ENCODE measurements at regions not wholly inside any gene's neighbourhood (a gene's known extent, or its start where the extent isn't known, plus 50 kb on each side); places are given as distances from the start of the nearest gene placed in this dataset.

DNA sequence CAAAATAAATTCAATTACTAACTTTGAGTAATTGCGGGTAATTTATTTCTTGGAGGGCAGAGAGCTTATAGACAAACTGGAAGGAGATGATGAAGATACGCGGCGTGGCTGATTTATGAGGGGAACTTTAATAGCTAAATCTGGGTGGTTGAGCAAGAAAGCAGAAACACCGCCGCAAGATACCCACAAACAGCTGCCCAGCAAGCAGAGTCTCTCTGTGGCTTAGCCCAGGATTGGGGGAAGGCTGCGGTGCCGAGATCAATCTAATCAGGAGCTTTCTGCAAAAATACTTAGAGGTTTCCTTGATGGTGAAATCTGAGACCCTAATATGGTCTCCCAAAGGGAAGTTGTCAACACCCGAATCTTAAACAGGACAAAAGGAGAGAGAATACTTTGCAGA is 94.9 kb upstream of the MGMT start:
- Mint-ChIP-seq H3K4me1 (ENCODE audit: low read depth, unreplicated experiment) (peaks cover 4% of the 10 kb centered on the region), H3K36me3 (ENCODE audit: unreplicated experiment) (peaks cover 4% of the 10 kb centered on the region), H3K27me3 (ENCODE audit: unreplicated experiment) (peaks cover 1% of the 10 kb centered on the region), H3K27ac (ENCODE audit: unreplicated experiment) (no peak overlapping the region), H3K4me3 (ENCODE audit: unreplicated experiment) (no peak overlapping the region), H3K9me3 (ENCODE audit: unreplicated experiment) (no peaks in the 10 kb centered on the region)
- TF ChIP-seq, protein P1, sequence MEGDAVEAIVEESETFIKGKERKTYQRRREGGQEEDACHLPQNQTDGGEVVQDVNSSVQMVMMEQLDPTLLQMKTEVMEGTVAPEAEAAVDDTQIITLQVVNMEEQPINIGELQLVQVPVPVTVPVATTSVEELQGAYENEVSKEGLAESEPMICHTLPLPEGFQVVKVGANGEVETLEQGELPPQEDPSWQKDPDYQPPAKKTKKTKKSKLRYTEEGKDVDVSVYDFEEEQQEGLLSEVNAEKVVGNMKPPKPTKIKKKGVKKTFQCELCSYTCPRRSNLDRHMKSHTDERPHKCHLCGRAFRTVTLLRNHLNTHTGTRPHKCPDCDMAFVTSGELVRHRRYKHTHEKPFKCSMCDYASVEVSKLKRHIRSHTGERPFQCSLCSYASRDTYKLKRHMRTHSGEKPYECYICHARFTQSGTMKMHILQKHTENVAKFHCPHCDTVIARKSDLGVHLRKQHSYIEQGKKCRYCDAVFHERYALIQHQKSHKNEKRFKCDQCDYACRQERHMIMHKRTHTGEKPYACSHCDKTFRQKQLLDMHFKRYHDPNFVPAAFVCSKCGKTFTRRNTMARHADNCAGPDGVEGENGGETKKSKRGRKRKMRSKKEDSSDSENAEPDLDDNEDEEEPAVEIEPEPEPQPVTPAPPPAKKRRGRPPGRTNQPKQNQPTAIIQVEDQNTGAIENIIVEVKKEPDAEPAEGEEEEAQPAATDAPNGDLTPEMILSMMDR (IDR thresholded peaks at IDR 0.05; ENCODE audit: partially characterized antibody, unreplicated experiment): no peak
- DNase-seq: no peak

DNA sequence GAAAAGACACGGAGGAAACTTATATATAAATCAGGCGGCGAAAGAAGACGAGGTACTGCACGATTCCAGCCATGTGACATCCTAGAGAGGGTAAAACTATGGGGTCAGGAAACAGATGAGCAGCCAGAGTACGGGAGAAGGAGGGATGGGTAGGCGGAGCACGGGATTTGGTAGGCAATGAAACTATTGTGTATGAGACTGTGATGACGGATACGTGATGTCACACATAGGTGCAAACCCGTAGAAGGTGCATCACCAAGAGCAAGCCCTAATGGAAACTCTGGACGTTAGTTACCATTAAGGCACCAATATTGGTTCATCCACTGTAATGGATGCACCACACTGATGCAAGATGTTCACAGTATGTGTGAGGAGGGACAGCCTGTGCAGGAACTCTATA is 93.8 kb upstream of the MGMT start:
- Mint-ChIP-seq H3K4me1 (ENCODE audit: low read depth, unreplicated experiment) (peaks cover 3% of the 10 kb centered on the region), H3K4me3 (ENCODE audit: unreplicated experiment) (no peak overlapping the region), H3K27ac (ENCODE audit: unreplicated experiment) (no peak overlapping the region), H3K9me3 (ENCODE audit: unreplicated experiment) (no peaks in the 10 kb centered on the region), H3K36me3 (ENCODE audit: unreplicated experiment) (peaks cover 4% of the 10 kb centered on the region), H3K27me3 (ENCODE audit: unreplicated experiment) (peaks cover 1% of the 10 kb centered on the region)
- no peak for DNase-seq
- TF ChIP-seq, protein P1 (IDR thresholded peaks at IDR 0.05; ENCODE audit: partially characterized antibody, unreplicated experiment): no peak

DNA sequence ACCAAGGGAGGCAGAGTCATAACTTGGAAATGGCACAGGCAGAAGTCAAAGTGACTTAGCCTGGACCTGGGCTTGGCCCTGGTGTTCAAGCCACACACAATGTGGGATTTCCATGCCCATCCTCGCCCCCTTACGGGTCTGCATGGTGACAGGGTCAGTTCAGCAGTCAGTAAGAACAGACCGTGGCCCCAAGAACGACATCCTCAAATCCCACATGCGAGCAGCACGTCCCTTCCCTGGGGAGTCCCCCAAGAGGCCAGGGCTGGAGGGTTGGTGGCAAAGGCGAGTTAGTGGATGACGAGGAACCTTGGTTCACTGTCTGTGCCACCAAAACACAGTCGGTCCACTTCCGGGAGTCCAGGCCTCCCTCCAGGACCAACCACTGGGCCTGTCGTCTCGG is 93.3 kb upstream of the MGMT start:
- Mint-ChIP-seq H3K27ac (ENCODE audit: unreplicated experiment) (no peak overlapping the region), H3K4me1 (ENCODE audit: low read depth, unreplicated experiment) (peaks cover 3% of the 10 kb centered on the region), H3K4me3 (ENCODE audit: unreplicated experiment) (no peak overlapping the region), H3K27me3 (ENCODE audit: unreplicated experiment) (peaks cover 1% of the 10 kb centered on the region), H3K9me3 (ENCODE audit: unreplicated experiment) (peaks cover 2% of the 10 kb centered on the region), H3K36me3 (ENCODE audit: unreplicated experiment) (peaks cover 6% of the 10 kb centered on the region)
- DNase-seq: no peak
- TF ChIP-seq, protein P1 (IDR thresholded peaks at IDR 0.05; ENCODE audit: partially characterized antibody, unreplicated experiment): no peak

DNA sequence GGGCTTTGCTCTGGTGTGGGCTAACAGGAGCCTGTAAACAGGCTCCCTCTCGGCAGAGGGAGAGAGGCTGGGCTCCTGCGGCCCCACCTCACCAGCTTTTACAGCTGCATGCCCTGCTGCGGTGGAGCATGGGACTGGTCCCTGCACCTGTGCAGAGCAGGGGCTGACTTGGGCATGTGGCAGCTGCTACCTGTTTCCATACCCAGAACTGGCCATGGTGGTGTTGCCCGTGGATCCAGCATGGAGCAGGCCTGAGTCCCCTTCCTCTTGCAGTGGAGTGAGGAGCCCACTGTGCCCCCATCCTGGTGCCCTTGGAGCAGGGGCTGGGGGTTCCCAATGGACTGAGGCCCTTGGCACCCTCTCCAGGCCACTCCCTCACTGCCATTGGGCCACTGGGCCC is 91.9 kb upstream of the MGMT start:
- H3K27ac Mint-ChIP-seq (ENCODE audit: unreplicated experiment): no peak overlapping the region
- H3K36me3 Mint-ChIP-seq (ENCODE audit: unreplicated experiment): peaks cover 8% of the 10 kb centered on the region
- TF ChIP-seq, protein P1 (IDR thresholded peaks at IDR 0.05; ENCODE audit: partially characterized antibody, unreplicated experiment): no peak
- no peak for DNase-seq
- no peak overlapping the region for H3K4me3 Mint-ChIP-seq (ENCODE audit: unreplicated experiment)
- H3K27me3 Mint-ChIP-seq (ENCODE audit: unreplicated experiment): peaks cover 1% of the 10 kb centered on the region
- no peaks in the 10 kb centered on the region for H3K4me1 Mint-ChIP-seq (ENCODE audit: low read depth, unreplicated experiment)
- peaks cover 4% of the 10 kb centered on the region for H3K9me3 Mint-ChIP-seq (ENCODE audit: unreplicated experiment)

DNA sequence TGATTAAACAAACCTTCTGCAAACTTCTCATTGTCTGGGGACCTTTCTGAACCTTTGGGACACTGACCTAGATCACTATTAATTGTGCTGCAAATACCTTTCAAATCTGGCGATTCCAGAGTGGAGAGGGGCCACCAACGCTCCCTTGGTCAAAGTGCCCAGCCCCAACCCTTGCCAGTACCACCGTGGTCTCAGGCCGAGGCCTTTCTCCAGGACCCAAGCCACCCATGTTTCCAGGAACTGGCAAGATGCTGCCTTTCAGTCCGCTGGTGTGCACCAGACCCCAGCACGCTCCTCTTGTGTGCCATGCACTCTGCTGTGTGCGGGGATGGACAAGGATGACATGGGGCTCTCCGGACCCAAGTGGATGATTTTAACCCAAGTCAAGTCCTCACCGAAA is 91.1 kb upstream of the MGMT start:
- Mint-ChIP-seq H3K4me3 (ENCODE audit: unreplicated experiment) (no peak overlapping the region), H3K27me3 (ENCODE audit: unreplicated experiment) (peaks cover 1% of the 10 kb centered on the region), H3K27ac (ENCODE audit: unreplicated experiment) (no peak overlapping the region), H3K4me1 (ENCODE audit: low read depth, unreplicated experiment) (no peaks in the 10 kb centered on the region), H3K9me3 (ENCODE audit: unreplicated experiment) (peaks cover 4% of the 10 kb centered on the region), H3K36me3 (ENCODE audit: unreplicated experiment) (peaks cover 8% of the 10 kb centered on the region)
- TF ChIP-seq, protein P1 (IDR thresholded peaks at IDR 0.05; ENCODE audit: partially characterized antibody, unreplicated experiment): no peak
- DNase-seq: no peak
